HG02571 (cell line): ENCODE measurements at regions not wholly inside any gene's neighbourhood (a gene's known extent, or its start where the extent isn't known, plus 50 kb on each side); places are given as distances from the start of the nearest gene placed in this dataset.

ENCODE experiments used
- ATAC-seq: cut with Tn5 transposase; IDR thresholded peaks from one replicate; pipeline ENCODE4 v1.9.1; 2021; ENCODE audit warnings: mild to moderate bottlenecking, moderate library complexity; ENCODE audit not compliant: unreplicated experiment

- no peak for ATAC-seq
These were observed 228.8 kb downstream of the TGFB2 start for GRCh38 chr1:218573925-218574324.

- no peak for ATAC-seq
These were observed 229.9 kb downstream of the TGFB2 start for GRCh38 chr1:218575079-218575478.

- no peak for ATAC-seq
These were observed 230.7 kb downstream of the TGFB2 start for GRCh38 chr1:218575856-218576255.

GRCh38 chr1:218582646-218583045, 237.5 kb downstream of the TGFB2 start:
- no peak for ATAC-seq

GRCh38 chr1:218584418-218585155, 239.5 kb downstream of the TGFB2 start:
- no peak for ATAC-seq

- no peak for ATAC-seq
These were observed 240.5 kb downstream of the TGFB2 start for GRCh38 chr1:218585511-218586184.

- no peak for ATAC-seq
These were observed 242.8 kb downstream of the TGFB2 start for GRCh38 chr1:218587900-218588299.

GRCh38 chr1:218588540-218589172, 243.5 kb downstream of the TGFB2 start:
- ATAC-seq, result no peak

GRCh38 chr1:218589487-218589886, 244.4 kb downstream of the TGFB2 start:
- no peak for ATAC-seq

- no peak for ATAC-seq
These were observed 246.8 kb downstream of the TGFB2 start for GRCh38 chr1:218591966-218592365.

- no peak for ATAC-seq
These were observed 247.6 kb downstream of the TGFB2 start for GRCh38 chr1:218592688-218593087.

GRCh38 chr1:218600968-218601367, 255.8 kb downstream of the TGFB2 start:
- no peak for ATAC-seq

- no peak for ATAC-seq
These were observed 259.1 kb downstream of the TGFB2 start for GRCh38 chr1:218604217-218604616.

- no peak for ATAC-seq
These were observed 266.9 kb downstream of the TGFB2 start for GRCh38 chr1:218611916-218612585.

- ATAC-seq, result no peak
These were observed 268.0 kb downstream of the TGFB2 start for GRCh38 chr1:218613105-218613504.

GRCh38 chr1:218614031-218614430, 268.9 kb downstream of the TGFB2 start:
- no peak for ATAC-seq

- no peak for ATAC-seq
These were observed 271.5 kb downstream of the TGFB2 start for GRCh38 chr1:218616681-218617080.

- no peak for ATAC-seq
These were observed 272.9 kb downstream of the TGFB2 start for GRCh38 chr1:218617986-218618385.

- no peak for ATAC-seq
These were observed 275.8 kb downstream of the TGFB2 start for GRCh38 chr1:218620956-218621355.

- ATAC-seq, result no peak
These were observed 278.9 kb downstream of the TGFB2 start for GRCh38 chr1:218624052-218624451.

- no peak for ATAC-seq
These were observed 280.3 kb downstream of the TGFB2 start for GRCh38 chr1:218625393-218625792.
